Brain microvascular endothelial cell (primary cell): ENCODE measurements at regions not wholly inside any gene's neighbourhood (a gene's known extent, or its start where the extent isn't known, plus 50 kb on each side); places are given as distances from the start of the nearest gene placed in this dataset.

ENCODE experiments used
- DNase-seq: peaks from one replicate; pipeline ENCODE4 v3.0.0-alpha.2; 2020
- H3K27ac ChIP-seq: fragments of 250-450 bp; sonication (Bioruptor Pico); 2 replicates; pipeline ENCODE4 v1.5.1; 2020; ENCODE audit warnings: mild to moderate bottlenecking, moderate library complexity
- H3K27me3 ChIP-seq: fragments of 250-450 bp; sonication (Bioruptor Pico); replicated peaks from 2 replicates; pipeline ENCODE4 v1.5.1; 2020; ENCODE audit warnings: mild to moderate bottlenecking
- H3K36me3 ChIP-seq: fragments of 250-450 bp; sonication (Bioruptor Pico); replicated peaks from 2 replicates; pipeline ENCODE4 v1.5.1; 2020; ENCODE audit warnings: mild to moderate bottlenecking
- H3K4me3 ChIP-seq: 2 replicates; pipeline ENCODE4 v1.5.1; 2011; ENCODE audit warnings: low read depth, mild to moderate bottlenecking, control low read depth, low read length, moderate library complexity
- in situ Hi-C: cut with HindIII; loops from 2 replicates; pipeline ENCODE4 v1.10.0; 2017; ENCODE audit warnings: low sequenced_read_pairs, low pct_ligation_motif_present
- TF ChIP-seq, protein P1 (sequence below): IDR thresholded peaks from 2 replicates; pipeline ENCODE4 v1.5.1; 2011; ENCODE audit warnings: low read depth, mild to moderate bottlenecking, moderate library complexity, low read length, control low read depth, inconsistent platforms; ENCODE audit errors: missing control alignments

DNA sequence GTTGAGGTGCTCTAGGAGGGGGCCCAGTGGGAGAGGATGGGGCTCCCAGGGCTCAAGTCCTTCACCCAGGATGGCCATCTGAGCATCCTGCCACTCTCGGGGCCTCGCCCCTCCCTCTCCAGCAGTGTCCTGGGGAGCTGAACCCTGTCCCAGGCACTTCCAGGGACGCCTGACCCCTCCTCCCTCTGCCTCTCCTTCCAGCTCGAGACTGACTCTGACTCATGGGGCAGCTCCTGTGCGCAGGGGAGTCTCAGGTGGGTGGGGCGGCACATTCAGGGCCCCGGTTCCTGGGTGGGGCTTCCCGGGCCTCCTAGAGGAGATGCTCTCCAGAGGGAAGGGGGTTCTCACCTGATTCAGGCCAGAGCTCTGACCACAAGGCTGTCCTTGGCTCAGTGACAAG is 77.1 kb upstream of the IGLL5 start:
- Histone ChIP-seq H3K27ac (no peak overlapping the region), H3K27me3 (peaks cover 17% of the 10 kb centered on the region), H3K4me3 (no peak overlapping the region), H3K36me3 (no peaks in the 10 kb centered on the region)
- TF ChIP-seq, protein P1, sequence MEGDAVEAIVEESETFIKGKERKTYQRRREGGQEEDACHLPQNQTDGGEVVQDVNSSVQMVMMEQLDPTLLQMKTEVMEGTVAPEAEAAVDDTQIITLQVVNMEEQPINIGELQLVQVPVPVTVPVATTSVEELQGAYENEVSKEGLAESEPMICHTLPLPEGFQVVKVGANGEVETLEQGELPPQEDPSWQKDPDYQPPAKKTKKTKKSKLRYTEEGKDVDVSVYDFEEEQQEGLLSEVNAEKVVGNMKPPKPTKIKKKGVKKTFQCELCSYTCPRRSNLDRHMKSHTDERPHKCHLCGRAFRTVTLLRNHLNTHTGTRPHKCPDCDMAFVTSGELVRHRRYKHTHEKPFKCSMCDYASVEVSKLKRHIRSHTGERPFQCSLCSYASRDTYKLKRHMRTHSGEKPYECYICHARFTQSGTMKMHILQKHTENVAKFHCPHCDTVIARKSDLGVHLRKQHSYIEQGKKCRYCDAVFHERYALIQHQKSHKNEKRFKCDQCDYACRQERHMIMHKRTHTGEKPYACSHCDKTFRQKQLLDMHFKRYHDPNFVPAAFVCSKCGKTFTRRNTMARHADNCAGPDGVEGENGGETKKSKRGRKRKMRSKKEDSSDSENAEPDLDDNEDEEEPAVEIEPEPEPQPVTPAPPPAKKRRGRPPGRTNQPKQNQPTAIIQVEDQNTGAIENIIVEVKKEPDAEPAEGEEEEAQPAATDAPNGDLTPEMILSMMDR, result no peak
- no peak for DNase-seq
- in situ Hi-C loops, result no loop called here

DNA sequence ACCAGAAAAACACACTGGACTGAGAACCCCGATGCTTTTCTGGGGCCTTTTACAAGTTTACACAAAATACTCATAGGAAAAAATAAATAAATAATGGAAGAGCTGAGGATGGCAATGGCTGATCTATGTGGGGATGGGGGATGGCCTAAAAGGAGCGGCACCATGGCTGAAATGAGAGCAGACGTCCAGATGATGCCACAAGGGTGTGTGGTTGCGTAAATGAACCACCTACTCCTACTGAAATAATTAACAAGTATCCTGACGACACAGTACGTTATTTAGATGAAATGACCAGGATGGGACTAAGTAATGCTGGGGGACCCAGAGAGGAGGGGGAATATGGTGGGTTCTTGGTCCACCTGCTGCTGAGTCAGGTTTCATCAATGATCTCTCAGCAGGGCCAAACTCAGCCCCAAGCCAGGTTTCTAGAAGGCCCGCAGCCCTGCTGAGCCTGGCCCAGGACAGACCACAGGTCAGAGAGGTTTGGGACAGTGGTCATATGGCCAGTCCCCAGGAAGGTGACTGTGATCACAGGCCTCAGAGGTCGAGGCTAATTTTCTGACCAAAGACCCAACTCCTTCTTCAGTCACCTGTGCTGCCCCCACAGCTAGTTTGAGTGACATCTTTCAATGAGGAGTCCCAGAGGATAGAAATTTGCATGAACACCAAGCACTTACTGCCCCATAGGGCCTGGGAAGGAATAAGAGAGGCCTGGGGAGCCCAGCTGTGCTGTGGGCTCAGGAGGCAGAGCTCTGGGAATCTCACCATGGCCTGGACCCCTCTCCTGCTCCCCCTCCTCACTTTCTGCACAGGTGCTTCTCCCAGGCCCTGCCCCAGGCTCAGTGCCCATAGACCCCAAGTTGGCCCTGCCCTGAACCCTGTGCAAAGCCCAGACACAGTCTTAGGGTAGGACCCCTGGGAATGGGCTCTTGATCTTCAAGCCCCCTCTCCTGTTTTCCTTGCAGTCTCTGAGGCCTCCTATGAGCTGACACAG is 76.3 kb upstream of the IGLL5 start:
- no peak overlapping the region for H3K27ac ChIP-seq
- in situ Hi-C loops, result no loop called here
- peaks cover 20% of the 10 kb centered on the region for H3K27me3 ChIP-seq
- TF ChIP-seq, protein P1, result no peak
- no peak overlapping the region for H3K4me3 ChIP-seq
- H3K36me3 ChIP-seq, result no peaks in the 10 kb centered on the region
- no peak for DNase-seq

DNA sequence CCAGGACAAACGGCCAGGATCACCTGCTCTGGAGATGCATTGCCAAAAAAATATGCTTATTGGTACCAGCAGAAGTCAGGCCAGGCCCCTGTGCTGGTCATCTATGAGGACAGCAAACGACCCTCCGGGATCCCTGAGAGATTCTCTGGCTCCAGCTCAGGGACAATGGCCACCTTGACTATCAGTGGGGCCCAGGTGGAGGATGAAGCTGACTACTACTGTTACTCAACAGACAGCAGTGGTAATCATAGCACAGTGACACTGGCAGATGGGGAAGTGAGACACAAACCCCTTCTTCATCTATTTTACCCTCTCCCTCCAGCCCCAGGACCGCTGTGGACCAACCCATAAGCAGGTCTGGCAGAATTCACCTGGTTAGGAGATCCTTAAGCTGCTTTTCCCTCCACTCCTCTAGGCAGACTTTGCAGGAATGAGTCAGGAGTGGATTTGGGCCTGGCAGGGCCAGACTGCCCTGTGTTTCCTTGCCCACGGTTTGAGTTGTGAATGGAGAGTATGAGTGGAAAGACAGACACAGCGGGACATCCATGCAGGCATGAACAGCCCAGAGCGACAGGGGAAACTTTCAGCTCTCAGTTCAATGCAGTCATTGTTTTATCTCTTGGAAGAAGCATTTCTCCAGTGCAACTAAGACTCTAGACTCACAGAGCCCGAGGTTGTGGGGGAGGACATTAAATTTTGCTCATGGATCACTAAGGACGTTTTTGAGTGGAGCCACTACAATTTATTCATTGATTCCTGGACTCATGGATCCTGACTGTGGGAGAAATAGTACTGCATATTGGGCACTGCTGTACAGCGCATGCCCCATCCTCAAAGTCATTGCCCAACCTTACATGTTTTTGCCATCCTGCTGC is 75.3 kb upstream of the IGLL5 start:
- Histone ChIP-seq H3K36me3 (no peaks in the 10 kb centered on the region), H3K4me3 (no peak overlapping the region), H3K27ac (no peak overlapping the region), H3K27me3 (peaks cover 16% of the 10 kb centered on the region)
- TF ChIP-seq, protein P1, result no peak
- in situ Hi-C loops, result no loop called here
- DNase-seq, result no peak

DNA sequence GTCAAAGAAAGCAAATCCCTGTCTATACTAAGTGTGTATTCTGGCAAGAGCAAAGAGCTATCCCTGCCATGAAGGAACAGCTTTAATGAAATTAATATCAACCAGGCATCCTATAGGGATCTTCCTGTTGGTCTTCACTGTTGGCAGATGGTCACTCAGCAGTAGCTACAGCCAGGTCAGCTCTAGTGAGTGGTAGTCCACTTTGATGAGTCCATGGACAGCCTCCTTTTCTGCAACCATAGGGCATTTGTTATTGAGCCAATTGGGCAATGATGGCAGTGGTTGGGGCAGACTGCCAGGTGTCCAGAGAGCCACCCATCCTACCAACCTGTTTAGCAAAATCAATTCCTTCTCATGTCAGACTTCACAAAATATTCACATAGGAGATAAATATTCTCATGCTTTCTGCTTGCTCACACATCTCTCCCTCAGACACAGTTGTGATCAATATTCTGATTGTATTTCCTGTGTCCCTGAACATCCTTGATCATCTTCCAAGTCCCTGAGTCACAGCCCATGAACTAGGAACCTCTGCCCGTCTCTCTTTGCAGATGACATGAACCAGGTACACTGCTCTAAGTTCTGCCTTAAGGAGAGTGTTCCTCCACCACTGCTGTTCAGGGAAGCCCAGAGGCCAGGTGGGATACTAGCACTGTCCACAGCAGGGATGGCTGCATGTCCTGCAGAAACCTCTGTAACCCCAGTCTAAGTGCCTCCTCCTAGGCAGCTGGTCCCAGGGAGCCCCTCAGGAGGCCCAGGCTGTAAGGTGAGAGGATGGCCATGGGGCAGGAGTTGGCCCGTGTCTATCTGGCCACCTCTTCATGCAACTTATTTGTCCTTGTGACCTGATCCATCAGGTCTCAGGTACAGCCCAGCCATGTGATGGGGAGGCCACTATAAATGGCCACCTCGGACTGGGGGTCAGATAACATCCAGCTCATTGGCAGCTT is 74.2 kb upstream of the IGLL5 start:
- no peak for DNase-seq
- H3K27me3 ChIP-seq, result peaks cover 16% of the 10 kb centered on the region
- H3K27ac ChIP-seq, result peak overlapping the region; percentile 9
- no peaks in the 10 kb centered on the region for H3K36me3 ChIP-seq
- in situ Hi-C loops, result no loop called here
- no peak overlapping the region for H3K4me3 ChIP-seq
- TF ChIP-seq, protein P1, result no peak
